VCaP (cell line): ENCODE measurements at regions not wholly inside any gene's neighbourhood (a gene's known extent, or its start where the extent isn't known, plus 50 kb on each side); places are given as distances from the start of the nearest gene placed in this dataset.

ENCODE experiments used
- H3K27ac ChIP-seq: fragments of 450-650 bp; 2 replicates; pipeline ENCODE4 v1.5.1; 2017
- CTCF ChIP-seq: fragments of 450-650 bp; conservative IDR thresholded peaks from 2 replicates; pipeline ENCODE4 v1.5.1; 2017; ENCODE audit warnings: mild to moderate bottlenecking, moderate library complexity

- peak overlapping the region; percentile 99 for H3K27ac ChIP-seq
- TF ChIP-seq CTCF = no peak
These were observed 1097.8 kb upstream of the SLC10A2 start for GRCh38 chr13:104163866-104164630.

GRCh38 chr13:104160536-104160935, 1094.3 kb upstream of the SLC10A2 start:
- H3K27ac ChIP-seq = no peak overlapping the region
- TF ChIP-seq CTCF = no peak

GRCh38 chr13:104143760-104144416, 1077.7 kb upstream of the SLC10A2 start:
- no peak for TF ChIP-seq CTCF
- H3K27ac ChIP-seq = peak overlapping the region; percentile 99

- TF ChIP-seq CTCF = no peak
- H3K27ac ChIP-seq = peak overlapping the region; percentile 99
These were observed 1074.3 kb upstream of the SLC10A2 start for GRCh38 chr13:104140552-104140951.

GRCh38 chr13:104137416-104137815, 1071.2 kb upstream of the SLC10A2 start:
- H3K27ac ChIP-seq = peak overlapping the region; percentile 99; the same call in 1 of the 2 replicates
- no peak for TF ChIP-seq CTCF

- H3K27ac ChIP-seq = peak overlapping the region; percentile 99
- TF ChIP-seq CTCF = no peak
These were observed 1066.6 kb upstream of the SLC10A2 start for GRCh38 chr13:104132849-104133248.

GRCh38 chr13:104114101-104114500, 1047.9 kb upstream of the SLC10A2 start:
- H3K27ac ChIP-seq = peak overlapping the region; percentile 56
- no peak for TF ChIP-seq CTCF
